Ovary (tissue), 7 donors: ENCODE measurements at regions not wholly inside any gene's neighbourhood (a gene's known extent, or its start where the extent isn't known, plus 50 kb on each side); places are given as distances from the start of the nearest gene placed in this dataset.
"Not testable (repeated sequence)": the region's sequence is repeated elsewhere in the genome, so short reads cannot be mapped to it uniquely, and the experiment has no call there.

Source experiments
- DNase-seq, 5 donors: peaks; one replicate each; pipeline ENCODE4 v3.0.0-alpha.2; 2019 to 2020
- H3K27ac ChIP-seq, 2 donors: fragments of 200-600 bp; one replicate each; pipeline versions ENCODE4 v1.5.1 to v1.8.0; 2019 to 2022
- H3K27me3 ChIP-seq: fragments of 200-600 bp; one replicate; pipeline ENCODE4 v1.8.0; 2022
- H3K36me3 ChIP-seq: fragments of 200-600 bp; sonication (generic); one replicate; pipeline ENCODE4 v1.5.1; 2019
- H3K4me1 ChIP-seq: one replicate; pipeline ENCODE4 v1.8.1; 2013; ENCODE audit warnings: mild to moderate bottlenecking, moderate library complexity; ENCODE audit not compliant: insufficient read depth
- H3K4me3 ChIP-seq: fragments of 200-600 bp; sonication (generic); one replicate; pipeline ENCODE4 v1.5.1; 2017
- H3K9me3 ChIP-seq, 2 donors: fragments of 200-600 bp in 1 of 2; sonication (generic) in 1 of 2; one replicate each; pipeline versions ENCODE4 v1.5.1 to v1.8.1; 2013 to 2019; ENCODE audit warnings: mild to moderate bottlenecking in 1 of 2, moderate library complexity in 1 of 2
- EP300 ChIP-seq: sonication (generic); formaldehyde crosslinking; IDR thresholded peaks from one replicate; pipeline ENCODE4 v1.6.1; 2017; ENCODE audit warnings: antibody characterized with exemption
- POLR2A ChIP-seq: fragments of 450-650 bp; IDR thresholded peaks from one replicate; pipeline ENCODE4 v1.6.1; 2017; ENCODE audit warnings: antibody characterized with exemption, mild to moderate bottlenecking, moderate library complexity
- WGBS, 3 donors: extraction: QIAGEN DNeasy Blood & Tissue Kit in 1 of 3; methylation state at CpG; one replicate each; pipeline versions ENCODE4 v1.1.5 to v1.1.7; 2013 to 2017; 5-methylcytosine and 5-hydroxymethylcytosine counted together
- intact Hi-C, 4 donors: fragments of 100-400 bp; cut with DNase I; formaldehyde crosslinking; loops; one replicate each; pipeline versions ENCODE4 v1.11.0 to v1.15.1; 2022 to 2023
- TF ChIP-seq, protein P1 (sequence below), 3 donors: fragments of 450-650 bp in 2 of 3; fragments of 200-600 bp in 1 of 3; IDR thresholded peaks; one replicate each; pipeline versions ENCODE4 v1.5.1 to v1.8.0; 2016 to 2022; ENCODE audit warnings: antibody characterized with exemption in 3 of 3, mild to moderate bottlenecking in 1 of 3
- donor health status: DM: no; HTN: no; CAD: no; lungs with moderate emphysema.
- donor health status: DM: no; HTN: no; CAD: no.
- donor health status: Bipolar disorder and iron deficiency.
- donor health status: DM: no; HTN: no; CAD: no.
- donor health status: DM: yes; HTN: yes; CAD: no.

DNA sequence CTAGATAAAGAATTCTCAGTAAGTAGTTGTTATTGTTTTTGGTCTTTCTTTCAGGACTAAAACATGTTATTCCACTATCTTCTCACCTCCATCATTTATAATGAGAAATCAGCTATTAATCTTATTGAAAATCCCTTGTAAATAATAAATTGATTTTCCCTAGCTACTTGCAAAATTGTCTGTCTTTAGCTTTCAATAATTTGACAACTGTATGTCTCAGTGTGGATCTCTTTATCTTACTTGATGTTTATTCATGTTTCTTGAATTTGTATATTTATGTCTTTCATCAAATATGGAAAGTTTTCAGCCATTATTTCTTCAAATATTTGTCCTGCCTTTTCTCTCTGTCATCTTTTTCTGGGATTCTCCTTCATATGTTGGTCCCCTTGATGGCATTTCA lies 117.1 kb upstream of the ANTXRL start:
- no peaks in the 10 kb centered on the region for H3K27me3 ChIP-seq
- TF ChIP-seq, protein P1, sequence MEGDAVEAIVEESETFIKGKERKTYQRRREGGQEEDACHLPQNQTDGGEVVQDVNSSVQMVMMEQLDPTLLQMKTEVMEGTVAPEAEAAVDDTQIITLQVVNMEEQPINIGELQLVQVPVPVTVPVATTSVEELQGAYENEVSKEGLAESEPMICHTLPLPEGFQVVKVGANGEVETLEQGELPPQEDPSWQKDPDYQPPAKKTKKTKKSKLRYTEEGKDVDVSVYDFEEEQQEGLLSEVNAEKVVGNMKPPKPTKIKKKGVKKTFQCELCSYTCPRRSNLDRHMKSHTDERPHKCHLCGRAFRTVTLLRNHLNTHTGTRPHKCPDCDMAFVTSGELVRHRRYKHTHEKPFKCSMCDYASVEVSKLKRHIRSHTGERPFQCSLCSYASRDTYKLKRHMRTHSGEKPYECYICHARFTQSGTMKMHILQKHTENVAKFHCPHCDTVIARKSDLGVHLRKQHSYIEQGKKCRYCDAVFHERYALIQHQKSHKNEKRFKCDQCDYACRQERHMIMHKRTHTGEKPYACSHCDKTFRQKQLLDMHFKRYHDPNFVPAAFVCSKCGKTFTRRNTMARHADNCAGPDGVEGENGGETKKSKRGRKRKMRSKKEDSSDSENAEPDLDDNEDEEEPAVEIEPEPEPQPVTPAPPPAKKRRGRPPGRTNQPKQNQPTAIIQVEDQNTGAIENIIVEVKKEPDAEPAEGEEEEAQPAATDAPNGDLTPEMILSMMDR (IDR thresholded peaks at IDR 0.05), result no peak
- no peak for TF ChIP-seq EP300
- no peak for TF ChIP-seq POLR2A
- H3K4me1 ChIP-seq, result no peaks in the 10 kb centered on the region
- H3K36me3 ChIP-seq, result no peaks in the 10 kb centered on the region
- no peak overlapping the region for H3K4me3 ChIP-seq
- intact Hi-C loops, result no loop called here
- H3K27ac ChIP-seq, result no peak overlapping the region
- no peaks in the 10 kb centered on the region for H3K9me3 ChIP-seq
- DNase-seq, result no peak

DNA sequence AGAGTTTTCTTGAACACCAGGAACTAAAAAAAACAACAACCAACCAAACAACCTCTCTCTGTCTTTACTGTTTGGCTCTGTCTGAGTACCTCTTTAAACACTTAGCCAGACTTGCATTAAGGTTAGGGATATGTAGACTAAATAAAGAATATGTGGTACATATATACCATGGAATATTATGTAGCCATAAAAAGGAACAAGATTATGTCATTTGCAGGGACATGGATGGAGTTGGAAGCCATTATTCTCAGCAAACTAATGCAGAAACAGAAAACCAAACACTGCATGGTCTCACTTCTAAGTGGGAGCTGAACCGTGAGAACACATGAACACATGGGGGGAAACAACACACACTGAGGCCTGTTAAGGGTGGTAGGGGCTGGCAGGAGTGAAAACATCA lies 116.0 kb upstream of the ANTXRL start:
- intact Hi-C loops, result no loop called here
- WGBS, 3 donors, result 89 to 94% (median 93%) methylated on average over 1 of the region's 1 CpG
- Histone ChIP-seq H3K4me3 (no peak overlapping the region), H3K27ac (no peak overlapping the region), H3K36me3 (no peaks in the 10 kb centered on the region), H3K9me3 (no peaks in the 10 kb centered on the region), H3K27me3 (no peaks in the 10 kb centered on the region), H3K4me1 (no peaks in the 10 kb centered on the region)
- no peak for DNase-seq
- TF ChIP-seq, protein P1 (IDR thresholded peaks at IDR 0.05), result no peak
- TF ChIP-seq EP300 (no peak), POLR2A (no peak)

DNA sequence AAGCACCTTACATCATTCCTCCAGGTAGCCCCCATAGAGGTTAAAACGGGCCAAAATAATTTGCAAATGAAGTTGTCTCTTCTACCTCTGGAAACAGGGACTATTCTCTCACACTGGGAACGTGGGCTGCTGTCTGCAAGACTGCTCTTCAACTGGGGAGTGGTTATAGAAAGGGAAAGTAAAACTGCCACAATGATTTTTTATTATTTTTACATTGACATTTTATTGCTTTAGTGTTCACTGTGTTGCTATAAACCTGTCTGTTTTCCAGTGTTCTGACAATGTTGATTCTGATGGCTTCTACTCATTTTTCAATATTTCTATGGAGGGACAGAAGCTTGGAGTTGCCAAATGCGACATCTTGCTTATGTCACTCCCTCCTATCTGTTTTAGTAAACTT lies 115.1 kb upstream of the ANTXRL start:
- no peaks in the 10 kb centered on the region for H3K4me1 ChIP-seq
- H3K27me3 ChIP-seq, result no peaks in the 10 kb centered on the region
- no peaks in the 10 kb centered on the region for H3K9me3 ChIP-seq
- no peak overlapping the region for H3K4me3 ChIP-seq
- 46 to 67% (median 58%) methylated on average over 3 of the region's 3 CpGs for WGBS, 3 donors
- intact Hi-C loops, result no loop called here
- no peak for DNase-seq
- TF ChIP-seq, protein P1 (IDR thresholded peaks at IDR 0.05), result no peak
- TF ChIP-seq POLR2A, result no peak
- TF ChIP-seq EP300, result no peak
- H3K36me3 ChIP-seq, result no peaks in the 10 kb centered on the region
- no peak overlapping the region for H3K27ac ChIP-seq

DNA sequence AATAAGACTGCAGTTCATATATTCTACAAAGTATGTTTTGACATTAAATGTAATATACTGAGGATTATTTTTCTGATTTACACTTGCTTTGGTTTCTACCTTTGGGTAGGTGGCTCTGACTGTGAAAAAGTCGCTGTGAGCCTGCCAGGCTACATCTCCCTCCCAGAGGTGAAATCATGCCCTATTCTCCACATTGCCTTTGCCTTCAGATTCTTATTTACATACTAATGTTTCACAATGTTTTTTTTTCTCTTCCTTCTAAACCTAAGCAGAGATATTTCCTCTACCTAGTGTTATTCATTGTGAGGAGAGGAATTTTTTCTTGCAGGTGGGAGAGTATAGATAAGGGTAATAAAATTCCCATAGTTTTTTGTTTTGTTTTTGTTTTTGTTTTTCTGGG lies 111.5 kb upstream of the ANTXRL start:
- no peak for DNase-seq
- WGBS, 3 donors, result 37 to 53% (median 50%) methylated on average over 1 of the region's 1 CpG
- Histone ChIP-seq H3K36me3 (no peaks in the 10 kb centered on the region), H3K4me3 (no peak overlapping the region), H3K27me3 (no peaks in the 10 kb centered on the region), H3K4me1 (no peaks in the 10 kb centered on the region), H3K27ac (no peak overlapping the region), H3K9me3 (no peaks in the 10 kb centered on the region)
- TF ChIP-seq, protein P1 (IDR thresholded peaks at IDR 0.05), result no peak
- TF ChIP-seq POLR2A, result no peak
- no peak for TF ChIP-seq EP300
- intact Hi-C loops, result no loop called here

DNA sequence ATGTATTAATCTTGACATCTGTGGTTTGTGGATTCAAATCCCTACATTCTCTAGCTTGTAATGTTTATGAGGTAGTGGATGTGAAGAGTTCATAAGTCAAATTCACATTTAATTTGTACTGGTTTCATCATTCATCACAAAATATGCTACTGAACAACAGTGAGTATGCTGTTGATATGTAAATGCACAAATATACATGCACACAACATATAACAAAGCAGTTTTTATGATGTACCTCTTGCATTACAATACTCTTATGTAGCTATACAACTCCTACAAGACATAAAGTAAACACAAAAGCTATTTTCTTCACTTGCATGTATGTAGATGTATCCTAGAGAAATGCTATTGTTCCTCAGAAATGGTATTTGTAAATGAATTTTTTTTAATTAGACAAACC lies 111.0 kb upstream of the ANTXRL start:
- Histone ChIP-seq H3K4me1 (no peaks in the 10 kb centered on the region), H3K4me3 (no peak overlapping the region), H3K27ac (no peak overlapping the region), H3K27me3 (no peaks in the 10 kb centered on the region), H3K9me3 (no peaks in the 10 kb centered on the region), H3K36me3 (no peaks in the 10 kb centered on the region)
- TF ChIP-seq, protein P1 (IDR thresholded peaks at IDR 0.05), result no peak
- TF ChIP-seq EP300 (no peak), POLR2A (no peak)
- intact Hi-C loops, result no loop called here
- DNase-seq, result no peak

DNA sequence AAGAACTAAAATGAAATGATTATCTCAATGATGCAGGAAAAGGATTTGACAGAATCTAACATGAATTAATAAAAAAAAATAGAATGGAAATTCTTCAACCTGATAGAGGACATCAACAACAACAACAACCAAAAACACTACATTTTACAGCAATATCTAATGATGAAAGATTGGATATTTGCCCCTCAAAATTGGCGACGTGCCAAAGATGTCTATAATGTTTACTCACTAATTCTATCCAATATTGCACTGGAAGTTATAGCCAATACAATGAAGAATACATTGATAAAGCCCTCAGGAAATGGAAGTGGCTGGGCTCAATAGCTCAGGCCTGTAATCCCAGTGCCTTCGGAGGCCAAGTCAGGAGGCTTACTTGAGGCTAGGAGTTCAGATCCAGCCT lies 99.4 kb upstream of the ANTXRL start:
- H3K9me3 ChIP-seq, H3K36me3 ChIP-seq, DNase-seq, H3K27me3 ChIP-seq, H3K4me1 ChIP-seq, H3K4me3 ChIP-seq, H3K27ac ChIP-seq, intact Hi-C loops: not testable (repeated sequence)
- WGBS, 3 donors, result 82 to 90% (median 87%) methylated on average over 3 of the region's 3 CpGs
